ENCODE measurements at regions not wholly inside any gene's neighbourhood (a gene's known extent, or its start where the extent isn't known, plus 50 kb on each side); places are given as distances from the start of the nearest gene placed in this dataset.

GRCh38 chr11:80720295-80720694, 1279.5 kb upstream of the TENM4 start:
- no peak for TF ChIP-seq CTCF (IDR thresholded peaks at IDR 0.05; ENCODE audit: control extremely low read depth in 1 of 3, insufficient read depth in 1 of 3, low read depth in 1 of 3, low read length in 3 of 3)
- TF ChIP-seq HDAC2 (IDR thresholded peaks at IDR 0.05; ENCODE audit: borderline replicate concordance in 1 of 2, low read depth in 2 of 2, low read length in 2 of 2): no peak
- TF ChIP-seq ATF2 (IDR thresholded peaks at IDR 0.05; ENCODE audit: low read length): no peak
- TF ChIP-seq POLR2AphosphoS5 (IDR thresholded peaks at IDR 0.05; ENCODE audit: low read depth, low read length): no peak

All from H1 (cell line).